Fibroblast of lung (primary cell): ENCODE measurements at regions not wholly inside any gene's neighbourhood (a gene's known extent, or its start where the extent isn't known, plus 50 kb on each side); places are given as distances from the start of the nearest gene placed in this dataset.

Experiments used
- DNase-seq, 2 donors: peaks; one replicate each; pipeline versions ENCODE4 v3.0.0 to v3.0.0-alpha.2; 2010; ENCODE audit warnings: low read depth in 2 of 2
- H2AFZ ChIP-seq: 2 replicates; pipeline ENCODE4 v1.5.1; 2012; ENCODE audit warnings: low read length, control low read depth, inconsistent platforms
- H3K27ac ChIP-seq: 2 replicates; pipeline ENCODE4 v1.5.1; 2011; ENCODE audit warnings: low read length, control low read depth; ENCODE audit not compliant: insufficient read depth
- H3K27me3 ChIP-seq: 2 replicates; pipeline ENCODE4 v1.5.1; 2011; ENCODE audit warnings: mild to moderate bottlenecking, low read length; ENCODE audit not compliant: control insufficient read depth, insufficient read depth
- H3K36me3 ChIP-seq: 2 replicates; pipeline ENCODE4 v1.5.1; 2011; ENCODE audit warnings: low read length; ENCODE audit not compliant: control insufficient read depth, insufficient read depth
- H3K4me1 ChIP-seq: 2 replicates; pipeline ENCODE4 v1.5.1; 2011; ENCODE audit warnings: low read length; ENCODE audit not compliant: control insufficient read depth, insufficient read depth; ENCODE audit errors: extremely low read depth
- H3K4me2 ChIP-seq: 2 replicates; pipeline ENCODE4 v1.5.1; 2011; ENCODE audit warnings: low read length, control low read depth; ENCODE audit not compliant: insufficient read depth; ENCODE audit errors: extremely low read depth
- H3K4me3 ChIP-seq, 4 experiments: fragments of 200-600 bp in 1 of 4; sonication (generic) in 1 of 4; replicated peaks in 1 of 4; 2 replicates each; pipeline ENCODE4 v1.5.1; 2011 to 2016; ENCODE audit warnings: low read length in 4 of 4, low read depth in 3 of 4, mild to moderate bottlenecking in 3 of 4, control low read depth in 2 of 4, inconsistent platforms in 1 of 4, mixed read lengths in 1 of 4; ENCODE audit not compliant: insufficient read depth in 1 of 4; ENCODE audit errors: control extremely low read depth in 1 of 4
- H3K79me2 ChIP-seq: 2 replicates; pipeline ENCODE4 v1.5.1; 2012; ENCODE audit warnings: mild to moderate bottlenecking, low read length, inconsistent platforms; ENCODE audit not compliant: control insufficient read depth, insufficient read depth
- H3K9ac ChIP-seq: 2 replicates; pipeline ENCODE4 v1.5.1; 2011; ENCODE audit warnings: mild to moderate bottlenecking, low read length, control low read depth; ENCODE audit not compliant: insufficient read depth
- H3K9me3 ChIP-seq: 2 replicates; pipeline ENCODE4 v1.5.1; 2012; ENCODE audit warnings: low read depth, low read length; ENCODE audit not compliant: control insufficient read depth, insufficient read depth
- H4K20me1 ChIP-seq: 2 replicates; pipeline ENCODE4 v1.5.1; 2011; ENCODE audit warnings: low read length; ENCODE audit not compliant: control insufficient read depth, insufficient read depth; ENCODE audit errors: extremely low read depth
- CTCF ChIP-seq, 2 donors: IDR thresholded peaks in 1 of 2; conservative IDR thresholded peaks in 1 of 2; 1 replicate in 1 of 2; 2 replicates in 1 of 2; pipeline ENCODE4 v1.5.1; 2011 to 2012; ENCODE audit warnings: low read length in 2 of 2, control low read depth in 1 of 2, inconsistent platforms in 1 of 2, low read depth in 1 of 2, mild to moderate bottlenecking in 1 of 2
- EZH2 ChIP-seq: IDR thresholded peaks from 2 replicates; pipeline ENCODE4 v1.5.1; 2012; ENCODE audit warnings: low read length, control low read depth, mild to moderate bottlenecking; ENCODE audit errors: missing control alignments

- Histone ChIP-seq H3K4me3 (no peak overlapping the region), H3K9ac (no peak overlapping the region), H3K4me2 (no peak overlapping the region), H3K27me3 (no peaks in the 10 kb centered on the region), H3K4me1 (no peaks in the 10 kb centered on the region), H3K9me3 (no peaks in the 10 kb centered on the region), H3K79me2 (no peaks in the 10 kb centered on the region), H3K36me3 (no peaks in the 10 kb centered on the region), H4K20me1 (no peaks in the 10 kb centered on the region), H2AFZ (no peak overlapping the region), H3K27ac (no peak overlapping the region)
- TF ChIP-seq EZH2: no peak
- TF ChIP-seq CTCF (conservative IDR thresholded peaks at IDR 0.05 in 1 of 2, IDR thresholded peaks at IDR 0.05 in 1 of 2; ENCODE audit: low read depth in 1 of 2, low read length in 2 of 2): no peak
- DNase-seq: no peak
Measured at GRCh38 chr6:68042339-68043121, 592.6 kb upstream of the ADGRB3 start.

GRCh38 chr6:68040780-68041179 lies 594.3 kb upstream of the ADGRB3 start:
- Histone ChIP-seq H3K79me2 (no peaks in the 10 kb centered on the region), H3K4me2 (no peak overlapping the region), H3K27me3 (no peaks in the 10 kb centered on the region), H3K9me3 (no peaks in the 10 kb centered on the region), H2AFZ (no peak overlapping the region), H3K4me3 (no peak overlapping the region), H3K9ac (no peak overlapping the region), H3K36me3 (no peaks in the 10 kb centered on the region), H3K4me1 (no peaks in the 10 kb centered on the region), H4K20me1 (no peaks in the 10 kb centered on the region), H3K27ac (no peak overlapping the region)
- TF ChIP-seq EZH2 (no peak), CTCF (conservative IDR thresholded peaks at IDR 0.05 in 1 of 2, IDR thresholded peaks at IDR 0.05 in 1 of 2; ENCODE audit: low read depth in 1 of 2, low read length in 2 of 2) (no peak)
- no peak for DNase-seq

GRCh38 chr6:68040312-68040778 lies 594.7 kb upstream of the ADGRB3 start:
- no peaks in the 10 kb centered on the region for H3K27me3 ChIP-seq
- no peak overlapping the region for H3K4me2 ChIP-seq
- no peaks in the 10 kb centered on the region for H3K36me3 ChIP-seq
- H4K20me1 ChIP-seq: no peaks in the 10 kb centered on the region
- no peak overlapping the region for H2AFZ ChIP-seq
- DNase-seq: peak in 1 of 2 donors; percentile 2
- H3K79me2 ChIP-seq: no peaks in the 10 kb centered on the region
- no peak for TF ChIP-seq EZH2
- TF ChIP-seq CTCF (conservative IDR thresholded peaks at IDR 0.05 in 1 of 2, IDR thresholded peaks at IDR 0.05 in 1 of 2; ENCODE audit: low read depth in 1 of 2, low read length in 2 of 2): no peak
- H3K4me3 ChIP-seq: no peak overlapping the region
- H3K27ac ChIP-seq: no peak overlapping the region
- H3K4me1 ChIP-seq: no peaks in the 10 kb centered on the region
- H3K9ac ChIP-seq: no peak overlapping the region
- H3K9me3 ChIP-seq: no peaks in the 10 kb centered on the region
